ENCODE measurements at regions not wholly inside any gene's neighbourhood (a gene's known extent, or its start where the extent isn't known, plus 50 kb on each side); places are given as distances from the start of the nearest gene placed in this dataset.

- in situ Hi-C loops (cut with MboI; ENCODE audit: low sequenced_read_pairs in 4 of 4): no loop called here
- no peaks in the 10 kb centered on the region for H3K36me3 ChIP-seq
- TF ChIP-seq POLR2A (IDR thresholded peaks at IDR 0.05): no peak
- TF ChIP-seq, protein P1, sequence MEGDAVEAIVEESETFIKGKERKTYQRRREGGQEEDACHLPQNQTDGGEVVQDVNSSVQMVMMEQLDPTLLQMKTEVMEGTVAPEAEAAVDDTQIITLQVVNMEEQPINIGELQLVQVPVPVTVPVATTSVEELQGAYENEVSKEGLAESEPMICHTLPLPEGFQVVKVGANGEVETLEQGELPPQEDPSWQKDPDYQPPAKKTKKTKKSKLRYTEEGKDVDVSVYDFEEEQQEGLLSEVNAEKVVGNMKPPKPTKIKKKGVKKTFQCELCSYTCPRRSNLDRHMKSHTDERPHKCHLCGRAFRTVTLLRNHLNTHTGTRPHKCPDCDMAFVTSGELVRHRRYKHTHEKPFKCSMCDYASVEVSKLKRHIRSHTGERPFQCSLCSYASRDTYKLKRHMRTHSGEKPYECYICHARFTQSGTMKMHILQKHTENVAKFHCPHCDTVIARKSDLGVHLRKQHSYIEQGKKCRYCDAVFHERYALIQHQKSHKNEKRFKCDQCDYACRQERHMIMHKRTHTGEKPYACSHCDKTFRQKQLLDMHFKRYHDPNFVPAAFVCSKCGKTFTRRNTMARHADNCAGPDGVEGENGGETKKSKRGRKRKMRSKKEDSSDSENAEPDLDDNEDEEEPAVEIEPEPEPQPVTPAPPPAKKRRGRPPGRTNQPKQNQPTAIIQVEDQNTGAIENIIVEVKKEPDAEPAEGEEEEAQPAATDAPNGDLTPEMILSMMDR (IDR thresholded peaks at IDR 0.05 in 4 of 5, conservative IDR thresholded peaks at IDR 0.05 in 1 of 5): no peak
These were observed 734.6 kb upstream of the TENM3 start for GRCh38 chr4:181508601-181509000.

GRCh38 chr4:181509073-181509472 lies 734.1 kb upstream of the TENM3 start:
- H3K27ac ChIP-seq: no peak overlapping the region
- in situ Hi-C loops (cut with MboI; ENCODE audit: low sequenced_read_pairs in 4 of 4): no loop called here
- TF ChIP-seq POLR2A (IDR thresholded peaks at IDR 0.05): no peak
- TF ChIP-seq, protein P1 (IDR thresholded peaks at IDR 0.05 in 4 of 5, conservative IDR thresholded peaks at IDR 0.05 in 1 of 5): no peak

More at GRCh38 chr4:181508601-181509000, 734.6 kb upstream of the TENM3 start:
- H3K4me1 ChIP-seq: no peaks in the 10 kb centered on the region
- no peak for ATAC-seq
- no peaks in the 10 kb centered on the region for H3K9me3 ChIP-seq
- H3K27ac ChIP-seq: no peak overlapping the region
- H3K27me3 ChIP-seq: peaks cover 0 to 3% (median 0%) of the 10 kb centered on the region in 3 donors
- H3K4me3 ChIP-seq: no peak overlapping the region
- no peak for DNase-seq
- intact Hi-C loops (cut with DNase I; ENCODE audit: low total_unique reads): no loop called here

DNA sequence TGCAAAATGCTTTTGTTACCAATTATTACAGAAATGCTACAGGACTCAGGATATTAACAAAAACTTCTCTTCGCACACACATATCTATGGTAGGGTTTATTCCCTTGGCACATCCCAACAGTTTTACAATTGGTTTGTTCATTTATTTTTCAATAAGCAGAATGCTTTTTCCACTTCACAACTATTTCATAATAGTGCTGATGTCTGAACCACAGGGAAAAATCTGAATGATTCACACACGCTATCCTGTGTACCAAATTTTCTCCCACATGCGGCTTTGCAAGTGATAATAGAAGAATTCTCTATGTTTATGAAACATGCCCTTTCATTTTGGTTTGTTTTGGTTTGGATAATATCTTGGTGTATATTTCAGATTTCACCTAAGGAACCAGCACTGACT lies 725.7 kb upstream of the TENM3 start:
- Histone ChIP-seq H3K27me3 (peaks cover 0 to 3% (median 0%) of the 10 kb centered on the region in 3 donors), H3K9me3 (no peaks in the 10 kb centered on the region), H3K27ac (no peak overlapping the region), H3K4me3 (no peak overlapping the region), H3K36me3 (no peaks in the 10 kb centered on the region), H3K4me1 (no peaks in the 10 kb centered on the region)
- TF ChIP-seq, protein P1 (IDR thresholded peaks at IDR 0.05 in 4 of 5, conservative IDR thresholded peaks at IDR 0.05 in 1 of 5): no peak
- TF ChIP-seq POLR2A (IDR thresholded peaks at IDR 0.05): no peak
- DNase-seq: no peak
- ATAC-seq: no peak
- intact Hi-C loops (cut with DNase I; ENCODE audit: low total_unique reads): no loop called here
- in situ Hi-C loops (cut with MboI; ENCODE audit: low sequenced_read_pairs in 4 of 4): no loop called here

More at GRCh38 chr4:181509073-181509472, 734.1 kb upstream of the TENM3 start:
- Histone ChIP-seq H3K9me3 (no peaks in the 10 kb centered on the region), H3K36me3 (no peaks in the 10 kb centered on the region), H3K4me1 (no peaks in the 10 kb centered on the region), H3K4me3 (no peak overlapping the region), H3K27me3 (peaks cover 0 to 3% (median 0%) of the 10 kb centered on the region in 3 donors)
- ATAC-seq: no peak
- intact Hi-C loops (cut with DNase I; ENCODE audit: low total_unique reads): no loop called here
- no peak for DNase-seq

DNA sequence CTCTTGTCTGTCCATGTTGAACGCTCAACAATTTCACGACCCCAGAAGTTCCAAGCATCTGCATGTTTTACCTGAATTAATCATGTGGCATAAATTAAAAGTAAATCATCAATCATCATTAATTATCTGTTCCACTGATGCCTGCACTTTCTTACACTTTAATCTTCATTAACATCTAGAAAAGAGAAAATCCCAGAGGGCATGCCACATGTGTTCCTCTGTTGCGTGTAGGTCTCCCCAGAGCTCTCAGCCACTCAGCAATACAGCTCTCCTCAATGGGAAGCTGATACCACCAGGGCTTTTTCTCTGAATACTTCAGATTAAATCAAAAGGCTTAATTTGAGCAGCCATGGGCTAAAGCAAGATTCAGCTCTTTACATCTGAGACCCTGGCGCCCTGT lies 722.4 kb upstream of the TENM3 start:
- Histone ChIP-seq H3K4me3 (no peak overlapping the region), H3K9me3 (no peaks in the 10 kb centered on the region), H3K27me3 (peaks cover 0 to 3% (median 0%) of the 10 kb centered on the region in 3 donors), H3K4me1 (no peaks in the 10 kb centered on the region), H3K27ac (no peak overlapping the region), H3K36me3 (no peaks in the 10 kb centered on the region)
- in situ Hi-C loops (cut with MboI; ENCODE audit: low sequenced_read_pairs in 4 of 4) (loop anchor here in 1 of 4 donors (10.0 kb wide), 1 partner anchor 376 kb away; no protein-coding TSS in a partner anchor), intact Hi-C loops (cut with DNase I; ENCODE audit: low total_unique reads) (no loop called here)
- TF ChIP-seq POLR2A (IDR thresholded peaks at IDR 0.05): no peak
- TF ChIP-seq, protein P1 (IDR thresholded peaks at IDR 0.05 in 4 of 5, conservative IDR thresholded peaks at IDR 0.05 in 1 of 5): no peak
- no peak for ATAC-seq
- no peak for DNase-seq

GRCh38 chr4:181523973-181524372 lies 719.2 kb upstream of the TENM3 start:
- intact Hi-C loops (cut with DNase I; ENCODE audit: low total_unique reads) (no loop called here), in situ Hi-C loops (cut with MboI; ENCODE audit: low sequenced_read_pairs in 4 of 4) (loop anchor here in 1 of 4 donors (10.0 kb wide), 1 partner anchor 379 kb away; no protein-coding TSS in a partner anchor)
- no peaks in the 10 kb centered on the region for H3K9me3 ChIP-seq
- no peak overlapping the region for H3K4me3 ChIP-seq
- H3K27ac ChIP-seq: no peak overlapping the region
- no peaks in the 10 kb centered on the region for H3K36me3 ChIP-seq
- H3K27me3 ChIP-seq: peaks cover 0 to 3% (median 0%) of the 10 kb centered on the region in 3 donors
- no peak for ATAC-seq
- H3K4me1 ChIP-seq: no peaks in the 10 kb centered on the region
- TF ChIP-seq, protein P1 (IDR thresholded peaks at IDR 0.05 in 4 of 5, conservative IDR thresholded peaks at IDR 0.05 in 1 of 5): no peak
- no peak for TF ChIP-seq POLR2A (IDR thresholded peaks at IDR 0.05)
- no peak for DNase-seq

Data from gastrocnemius medialis (tissue), 4 donors.